ENCODE measurements at regions not wholly inside any gene's neighbourhood (a gene's known extent, or its start where the extent isn't known, plus 50 kb on each side); places are given as distances from the start of the nearest gene placed in this dataset.

- Histone ChIP-seq H3K4me1 (ENCODE audit: control insufficient read depth, insufficient read depth, low read length) (peaks cover 14% of the 10 kb centered on the region), H3K9me3 (ENCODE audit: control insufficient read depth, low read length) (peaks cover 11% of the 10 kb centered on the region), H3K27me3 (replicated peaks; ENCODE audit: control insufficient read depth, insufficient read depth, low read length) (no peaks in the 10 kb centered on the region), H3K9ac (ENCODE audit: low read length) (no peak overlapping the region), H3K4me3 (ENCODE audit: low read length) (no peak overlapping the region), H3K36me3 (ENCODE audit: control insufficient read depth, insufficient read depth, low read length, severe bottlenecking) (no peaks in the 10 kb centered on the region)
- DNase-seq (ENCODE audit: low read depth), result no peak
These were observed 476.5 kb upstream of the IGFBP3 start for GRCh38 chr7:46397591-46397990.

GRCh38 chr7:46396481-46396880 lies 475.4 kb upstream of the IGFBP3 start:
- Histone ChIP-seq H3K9ac (ENCODE audit: low read length) (no peak overlapping the region), H3K36me3 (ENCODE audit: control insufficient read depth, insufficient read depth, low read length, severe bottlenecking) (no peaks in the 10 kb centered on the region), H3K4me1 (ENCODE audit: control insufficient read depth, insufficient read depth, low read length) (peaks cover 21% of the 10 kb centered on the region), H3K4me3 (ENCODE audit: low read length) (no peak overlapping the region), H3K9me3 (ENCODE audit: control insufficient read depth, low read length) (peaks cover 6% of the 10 kb centered on the region), H3K27me3 (replicated peaks; ENCODE audit: control insufficient read depth, insufficient read depth, low read length) (no peaks in the 10 kb centered on the region)
- no peak for DNase-seq (ENCODE audit: low read depth)

GRCh38 chr7:46393142-46393541 lies 472.1 kb upstream of the IGFBP3 start:
- peaks cover 43% of the 10 kb centered on the region for H3K4me1 ChIP-seq (ENCODE audit: control insufficient read depth, insufficient read depth, low read length)
- H3K27me3 ChIP-seq (replicated peaks; ENCODE audit: control insufficient read depth, insufficient read depth, low read length), result no peaks in the 10 kb centered on the region
- H3K9ac ChIP-seq (ENCODE audit: low read length), result no peak overlapping the region
- H3K9me3 ChIP-seq (ENCODE audit: control insufficient read depth, low read length), result no peaks in the 10 kb centered on the region
- H3K36me3 ChIP-seq (ENCODE audit: control insufficient read depth, insufficient read depth, low read length, severe bottlenecking), result no peaks in the 10 kb centered on the region
- peak; percentile 25 for DNase-seq (ENCODE audit: low read depth)
- no peak overlapping the region for H3K4me3 ChIP-seq (ENCODE audit: low read length)

DNA sequence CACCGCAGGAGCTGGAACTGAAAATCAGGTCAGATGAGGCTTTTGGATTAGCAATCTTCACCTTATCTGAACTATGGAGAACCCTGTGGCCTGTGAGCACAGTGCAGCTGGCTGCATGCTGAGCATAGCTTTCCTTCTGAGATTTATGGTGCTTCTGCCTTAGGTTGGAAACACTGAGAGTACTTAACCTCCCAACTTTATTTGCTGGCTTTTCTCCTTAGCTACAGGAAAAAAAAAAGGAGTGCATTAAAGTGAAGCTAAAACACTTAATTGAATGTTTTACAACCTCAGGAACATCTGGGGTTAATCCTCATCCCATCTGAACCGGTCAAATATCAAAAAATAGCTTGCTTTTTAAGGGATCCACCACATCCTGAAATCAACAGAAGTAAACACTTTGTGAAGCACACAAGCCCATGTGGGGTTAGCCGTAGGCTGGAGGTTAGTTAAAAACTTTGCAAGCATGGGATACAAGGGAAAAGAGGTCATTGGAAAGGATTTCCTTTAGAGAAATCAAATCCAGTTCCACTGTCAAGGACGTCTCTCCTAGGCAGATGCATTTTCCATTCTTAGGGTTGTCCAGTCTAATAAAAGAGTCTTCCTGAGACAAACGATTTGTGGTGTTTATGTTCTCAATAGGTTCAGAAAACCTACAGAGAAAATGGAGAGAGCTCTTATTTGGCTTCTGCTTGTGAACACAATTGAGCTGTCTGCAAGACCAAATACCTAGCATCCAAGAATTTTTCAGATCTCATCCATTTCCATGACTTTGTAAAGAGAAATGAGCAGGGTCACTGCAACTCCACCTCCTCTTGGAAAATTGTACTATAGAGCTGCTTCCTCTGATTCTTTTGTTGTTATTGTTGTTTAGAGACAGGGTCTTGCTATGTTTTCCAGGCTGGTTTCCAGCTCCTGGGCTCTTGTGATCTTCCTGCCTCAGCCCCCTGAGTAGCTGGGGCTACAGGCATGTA lies 470.4 kb upstream of the IGFBP3 start:
- Histone ChIP-seq H3K36me3 (ENCODE audit: control insufficient read depth, insufficient read depth, low read length, severe bottlenecking) (no peaks in the 10 kb centered on the region), H3K27me3 (replicated peaks; ENCODE audit: control insufficient read depth, insufficient read depth, low read length) (no peaks in the 10 kb centered on the region), H3K9me3 (ENCODE audit: control insufficient read depth, low read length) (no peaks in the 10 kb centered on the region), H3K9ac (ENCODE audit: low read length) (no peak overlapping the region), H3K4me3 (ENCODE audit: low read length) (no peak overlapping the region), H3K4me1 (ENCODE audit: control insufficient read depth, insufficient read depth, low read length) (peaks cover 54% of the 10 kb centered on the region)
- DNase-seq (ENCODE audit: low read depth), result no peak

GRCh38 chr7:46390042-46390441 lies 469.0 kb upstream of the IGFBP3 start:
- DNase-seq (ENCODE audit: low read depth), result no peak
- Histone ChIP-seq H3K9me3 (ENCODE audit: control insufficient read depth, low read length) (no peaks in the 10 kb centered on the region), H3K36me3 (ENCODE audit: control insufficient read depth, insufficient read depth, low read length, severe bottlenecking) (no peaks in the 10 kb centered on the region), H3K4me1 (ENCODE audit: control insufficient read depth, insufficient read depth, low read length) (peaks cover 68% of the 10 kb centered on the region), H3K9ac (ENCODE audit: low read length) (peak overlapping the region; percentile 51), H3K27me3 (replicated peaks; ENCODE audit: control insufficient read depth, insufficient read depth, low read length) (no peaks in the 10 kb centered on the region), H3K4me3 (ENCODE audit: low read length) (no peak overlapping the region)

DNA sequence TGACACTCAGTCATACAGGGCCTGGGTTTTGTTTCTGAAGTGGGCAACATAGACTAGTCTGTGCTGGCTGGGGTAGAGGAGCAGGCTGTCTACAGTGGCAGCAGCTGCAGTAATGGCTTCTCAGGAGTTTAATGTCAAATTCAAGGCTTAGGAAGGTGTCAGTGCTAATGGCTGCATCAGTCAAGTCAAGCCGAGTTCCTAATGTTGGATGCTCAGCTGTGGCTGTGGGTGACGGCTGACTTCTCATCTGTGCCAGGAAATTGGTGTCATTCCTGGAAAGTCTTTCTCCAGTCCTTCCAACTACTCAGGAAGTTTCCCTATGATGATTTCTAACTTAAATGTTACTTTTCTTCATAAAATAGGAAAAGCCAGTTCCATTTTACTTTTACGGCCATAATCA lies 468.1 kb upstream of the IGFBP3 start:
- no peak for DNase-seq (ENCODE audit: low read depth)
- no peaks in the 10 kb centered on the region for H3K27me3 ChIP-seq (replicated peaks; ENCODE audit: control insufficient read depth, insufficient read depth, low read length)

DNA sequence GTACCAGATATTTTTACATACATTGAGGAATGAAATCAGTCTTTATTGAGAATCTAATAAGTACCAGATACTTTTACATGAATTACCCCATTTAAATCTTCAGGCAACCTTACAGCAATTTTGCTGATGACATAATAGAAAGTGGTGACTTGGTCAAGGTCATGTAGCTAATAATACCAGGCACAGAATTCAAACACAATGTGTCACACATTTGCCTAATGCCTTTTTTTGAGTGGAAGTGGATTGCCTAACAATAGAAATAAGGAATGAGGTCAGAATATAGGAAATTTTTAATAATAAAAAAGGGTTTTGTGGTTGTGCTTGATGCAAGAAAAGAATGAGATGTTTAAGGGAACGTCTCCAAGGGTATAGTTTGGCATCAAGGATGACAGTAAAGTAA lies 466.6 kb upstream of the IGFBP3 start:
- Histone ChIP-seq H3K4me1 (ENCODE audit: control insufficient read depth, insufficient read depth, low read length) (peaks cover 71% of the 10 kb centered on the region), H3K9me3 (ENCODE audit: control insufficient read depth, low read length) (no peaks in the 10 kb centered on the region), H3K9ac (ENCODE audit: low read length) (no peak overlapping the region), H3K27me3 (replicated peaks; ENCODE audit: control insufficient read depth, insufficient read depth, low read length) (no peaks in the 10 kb centered on the region), H3K36me3 (ENCODE audit: control insufficient read depth, insufficient read depth, low read length, severe bottlenecking) (no peaks in the 10 kb centered on the region), H3K4me3 (ENCODE audit: low read length) (no peak overlapping the region)
- no peak for DNase-seq (ENCODE audit: low read depth)

More for the DNA sequence above, 468.1 kb upstream of the IGFBP3 start:
- Histone ChIP-seq H3K9me3 (ENCODE audit: control insufficient read depth, low read length) (no peaks in the 10 kb centered on the region), H3K9ac (ENCODE audit: low read length) (no peak overlapping the region), H3K4me1 (ENCODE audit: control insufficient read depth, insufficient read depth, low read length) (peaks cover 71% of the 10 kb centered on the region), H3K4me3 (ENCODE audit: low read length) (no peak overlapping the region), H3K36me3 (ENCODE audit: control insufficient read depth, insufficient read depth, low read length, severe bottlenecking) (no peaks in the 10 kb centered on the region)

DNA sequence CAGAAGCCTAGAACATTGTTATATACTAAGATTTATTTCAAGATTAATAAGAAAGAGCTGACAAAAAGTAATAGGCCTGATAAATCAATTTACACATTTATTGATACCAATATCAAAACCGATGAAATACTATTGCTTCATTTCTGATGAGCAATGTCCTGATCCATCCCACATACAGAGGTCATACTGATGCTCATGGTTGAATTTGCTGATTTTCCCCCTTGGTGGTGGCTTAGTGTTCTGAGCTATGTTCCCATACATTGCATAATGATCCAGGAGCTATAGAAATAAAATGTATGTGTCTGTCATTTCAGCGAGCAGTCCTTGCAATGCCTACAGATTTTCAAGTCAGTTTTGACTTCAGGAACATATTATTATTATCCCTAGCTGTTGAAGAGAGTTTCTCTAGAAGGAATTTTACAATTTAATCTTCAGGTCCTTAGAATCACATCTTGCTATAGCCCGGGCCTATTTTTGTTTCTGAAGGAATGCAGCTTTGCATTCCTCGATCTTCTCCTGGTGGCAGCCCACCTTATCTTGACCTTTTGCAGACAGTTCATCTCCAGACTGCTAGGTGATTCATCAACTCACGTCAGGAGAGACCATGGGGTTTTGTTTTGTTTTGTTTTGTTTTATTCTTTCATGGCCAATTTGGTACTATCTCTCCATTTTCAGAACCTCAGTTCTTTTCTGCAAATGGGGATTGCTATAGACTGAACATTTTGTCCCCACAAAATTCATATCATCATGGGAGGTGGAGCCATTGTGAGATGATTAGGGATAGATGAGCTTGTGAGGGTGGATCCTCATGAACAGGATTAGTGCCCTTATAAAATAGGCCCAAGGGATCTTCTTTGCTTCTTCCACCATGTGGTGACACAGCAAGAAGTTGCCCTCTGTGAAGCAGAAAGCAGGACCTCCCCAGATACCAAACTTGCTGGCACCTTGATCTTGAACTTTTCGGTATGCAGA lies 465.6 kb upstream of the IGFBP3 start:
- Histone ChIP-seq H3K27me3 (replicated peaks; ENCODE audit: control insufficient read depth, insufficient read depth, low read length) (no peaks in the 10 kb centered on the region), H3K4me3 (ENCODE audit: low read length) (peak overlapping the region; percentile 38), H3K36me3 (ENCODE audit: control insufficient read depth, insufficient read depth, low read length, severe bottlenecking) (no peaks in the 10 kb centered on the region), H3K4me1 (ENCODE audit: control insufficient read depth, insufficient read depth, low read length) (peaks cover 65% of the 10 kb centered on the region), H3K9me3 (ENCODE audit: control insufficient read depth, low read length) (peaks cover 9% of the 10 kb centered on the region), H3K9ac (ENCODE audit: low read length) (peak overlapping the region; percentile 58)
- DNase-seq (ENCODE audit: low read depth), result no peak

- no peak overlapping the region for H3K4me3 ChIP-seq (ENCODE audit: low read length)
- H3K9me3 ChIP-seq (ENCODE audit: control insufficient read depth, low read length), result peaks cover 11% of the 10 kb centered on the region
- DNase-seq (ENCODE audit: low read depth), result peak; percentile 77
- H3K36me3 ChIP-seq (ENCODE audit: control insufficient read depth, insufficient read depth, low read length, severe bottlenecking), result no peaks in the 10 kb centered on the region
- H3K9ac ChIP-seq (ENCODE audit: low read length), result peak overlapping the region; percentile 58
- H3K4me1 ChIP-seq (ENCODE audit: control insufficient read depth, insufficient read depth, low read length), result peaks cover 56% of the 10 kb centered on the region
- H3K27me3 ChIP-seq (replicated peaks; ENCODE audit: control insufficient read depth, insufficient read depth, low read length), result no peaks in the 10 kb centered on the region
These were observed 464.7 kb upstream of the IGFBP3 start for GRCh38 chr7:46385662-46386309.

- H3K9ac ChIP-seq (ENCODE audit: low read length), result no peak overlapping the region
- no peaks in the 10 kb centered on the region for H3K27me3 ChIP-seq (replicated peaks; ENCODE audit: control insufficient read depth, insufficient read depth, low read length)
These were observed 462.5 kb upstream of the IGFBP3 start for GRCh38 chr7:46383605-46384004.

More at GRCh38 chr7:46383605-46384004, 462.5 kb upstream of the IGFBP3 start:
- peak; percentile 30 for DNase-seq (ENCODE audit: low read depth)
- Histone ChIP-seq H3K4me1 (ENCODE audit: control insufficient read depth, insufficient read depth, low read length) (peaks cover 41% of the 10 kb centered on the region), H3K36me3 (ENCODE audit: control insufficient read depth, insufficient read depth, low read length, severe bottlenecking) (no peaks in the 10 kb centered on the region), H3K9me3 (ENCODE audit: control insufficient read depth, low read length) (peaks cover 11% of the 10 kb centered on the region), H3K4me3 (ENCODE audit: low read length) (no peak overlapping the region)
